Activated T-cell treated with anti-CD3 and anti-CD28 coated beads for 48 hours (primary cell): ENCODE measurements at regions not wholly inside any gene's neighbourhood (a gene's known extent, or its start where the extent isn't known, plus 50 kb on each side); places are given as distances from the start of the nearest gene placed in this dataset.

Experiments
- DNase-seq: peaks from one replicate; pipeline ENCODE4 v3.0.0-alpha.2; 2020; ENCODE audit warnings: low read depth

DNA sequence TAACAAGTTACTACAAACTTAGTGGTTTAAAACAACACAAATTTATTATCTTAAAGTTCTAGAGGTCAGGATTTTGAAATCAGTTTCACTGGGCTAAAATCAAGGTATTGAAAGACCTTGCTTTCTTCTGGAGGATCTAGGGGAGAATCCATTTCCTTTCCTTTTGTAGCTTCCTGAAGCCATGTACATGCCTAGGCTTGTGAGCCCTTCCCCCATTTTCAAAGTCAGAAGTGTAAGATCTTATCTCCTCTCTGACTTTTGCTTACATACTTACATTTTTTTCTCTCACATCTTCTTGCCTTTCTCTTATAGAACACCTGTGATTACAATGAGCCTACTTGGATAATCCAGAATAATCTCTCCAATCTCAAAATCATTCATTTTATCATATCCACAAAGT, 78.7 kb upstream of the MBOAT2 start:
- no peak for DNase-seq

GRCh38 chr2:9081750-9082149, 78.3 kb upstream of the MBOAT2 start:
- no peak for DNase-seq

DNA sequence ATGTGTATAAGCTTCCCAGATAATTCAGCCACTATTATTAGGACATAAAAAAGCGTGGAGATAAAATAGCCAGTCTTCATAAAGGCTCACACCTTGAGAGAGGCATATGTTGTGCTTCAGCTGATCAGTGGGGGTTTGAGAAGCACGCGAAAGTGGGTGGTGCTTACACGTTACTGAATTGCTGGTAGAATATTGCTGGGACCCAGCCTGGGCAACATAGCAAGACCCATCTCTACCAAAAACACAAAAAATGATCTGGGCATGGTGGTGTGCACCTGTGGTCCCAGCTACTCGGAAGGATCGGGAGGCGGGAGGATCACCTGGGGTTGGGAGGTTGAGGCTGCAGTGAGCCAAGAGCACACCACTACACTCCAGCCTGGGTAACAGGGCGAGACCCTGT, 74.9 kb upstream of the MBOAT2 start:
- DNase-seq, result no peak

DNA sequence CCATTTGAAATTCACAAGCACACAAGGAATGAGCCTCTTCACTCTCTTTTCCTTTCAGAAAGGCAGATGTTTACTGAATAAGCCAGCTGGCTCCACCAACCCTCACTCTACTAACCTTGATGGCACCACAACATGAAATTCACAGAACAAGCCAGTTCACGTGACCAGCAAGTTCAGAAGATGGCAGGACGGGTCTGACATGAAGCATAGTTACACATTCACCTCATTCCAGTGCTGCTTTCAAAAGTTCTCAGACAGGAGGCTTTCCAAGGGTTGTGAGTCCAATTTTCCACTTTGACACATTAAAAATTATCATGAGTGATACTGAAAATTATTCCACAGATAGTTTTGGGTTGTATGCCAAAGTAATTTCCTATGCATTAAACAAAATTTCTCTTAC, 74.2 kb upstream of the MBOAT2 start:
- DNase-seq, result no peak

GRCh38 chr2:9076755-9077154, 73.3 kb upstream of the MBOAT2 start:
- no peak for DNase-seq

GRCh38 chr2:9076210-9076609, 72.7 kb upstream of the MBOAT2 start:
- no peak for DNase-seq

DNA sequence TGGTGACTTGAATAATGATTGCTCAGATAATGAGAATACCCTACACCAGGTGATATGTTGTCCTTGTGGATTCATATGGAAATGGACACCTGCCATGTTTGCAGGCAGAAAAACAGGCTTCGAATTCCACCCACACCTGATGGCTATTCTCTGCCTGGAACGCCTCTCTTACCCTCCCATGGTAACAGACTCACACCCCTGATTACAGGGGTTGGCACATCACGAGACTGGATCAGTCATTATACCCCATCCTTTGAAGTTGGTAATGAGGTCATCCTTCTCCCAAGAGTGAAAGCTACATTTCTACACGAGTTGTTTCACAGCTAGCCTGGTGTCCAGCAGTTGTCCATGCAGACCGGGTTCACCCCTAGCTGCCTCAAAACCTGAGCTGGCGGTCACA, 71.4 kb upstream of the MBOAT2 start:
- DNase-seq, result no peak

DNA sequence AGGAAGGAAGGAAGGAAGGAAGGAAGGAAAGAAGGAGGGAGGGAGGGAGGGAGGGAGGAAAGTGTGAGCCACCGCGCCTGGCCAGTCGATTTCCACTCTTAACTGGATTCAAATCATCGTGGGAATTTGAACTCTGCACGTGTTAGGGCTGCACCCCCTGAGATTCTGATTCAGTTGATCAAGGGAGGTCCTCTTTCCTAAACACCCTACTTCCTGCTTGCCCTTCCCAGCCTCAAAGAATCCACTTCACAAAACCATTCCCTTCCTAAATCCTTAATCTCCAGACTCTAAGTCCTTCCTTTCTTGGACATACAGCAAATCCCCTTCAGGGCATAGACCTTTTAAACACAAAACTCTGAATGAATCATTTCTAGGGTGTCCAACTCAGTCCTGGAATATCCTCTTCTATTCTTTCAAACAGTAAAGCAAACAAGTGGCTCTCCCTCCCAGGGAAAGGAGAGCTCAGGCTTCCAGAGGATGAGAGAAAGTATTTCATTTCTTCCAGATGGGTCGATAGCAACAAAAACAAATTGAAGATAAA, 68.2 kb upstream of the MBOAT2 start:
- DNase-seq, result no peak

GRCh38 chr2:9071032-9071431, 67.5 kb upstream of the MBOAT2 start:
- peak; percentile 8 for DNase-seq

DNA sequence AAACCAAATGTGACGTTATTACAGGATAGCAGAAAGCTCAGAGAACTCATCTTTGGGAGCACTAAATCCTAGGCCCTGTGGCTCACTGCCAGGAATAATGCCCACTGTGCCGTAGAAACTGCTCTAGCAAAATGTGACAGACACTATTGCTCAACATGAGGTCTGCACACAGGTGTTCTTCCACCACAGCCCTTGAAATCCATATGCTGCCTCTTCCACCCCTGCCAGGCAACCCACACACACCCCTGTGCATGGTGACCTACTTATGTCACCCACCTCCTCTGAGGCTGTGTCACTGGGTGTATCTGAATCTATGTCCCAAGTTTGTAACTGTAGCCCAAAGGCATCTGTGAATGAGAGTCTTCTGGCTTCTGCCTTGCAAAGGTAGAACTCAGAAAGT, 66.1 kb upstream of the MBOAT2 start:
- no peak for DNase-seq

- no peak for DNase-seq
Observed at GRCh38 chr2:9065901-9066300, 62.4 kb upstream of the MBOAT2 start.

DNA sequence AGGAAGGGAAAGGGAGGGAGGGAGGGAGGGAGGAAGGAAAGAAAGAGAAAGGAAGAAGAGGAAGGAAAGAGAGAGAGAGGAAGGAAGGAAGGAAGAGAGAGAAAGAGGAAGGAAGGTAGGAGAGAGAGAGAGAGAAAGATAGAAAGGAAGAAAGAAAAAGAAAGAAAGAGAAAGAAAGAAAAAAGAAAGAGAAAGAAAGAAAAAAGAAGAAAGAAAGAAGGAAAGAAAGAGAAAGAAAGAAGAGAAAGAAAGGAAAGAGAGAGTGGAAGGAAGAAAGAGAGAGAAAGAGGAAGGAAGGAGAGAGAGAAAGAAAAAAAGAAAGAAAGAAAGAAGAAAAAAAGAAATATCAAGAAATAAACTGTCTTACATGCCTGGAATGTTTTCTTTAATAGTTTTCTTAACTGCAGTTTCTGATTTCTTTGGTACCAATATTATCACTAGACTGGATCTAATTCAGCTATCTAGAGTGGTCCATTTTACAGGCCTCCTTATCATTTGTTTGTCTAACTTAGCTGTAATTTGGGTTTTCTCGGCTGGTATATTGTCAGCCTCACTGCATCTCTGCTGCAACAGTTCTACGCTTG, 59.6 kb upstream of the MBOAT2 start:
- no peak for DNase-seq

DNA sequence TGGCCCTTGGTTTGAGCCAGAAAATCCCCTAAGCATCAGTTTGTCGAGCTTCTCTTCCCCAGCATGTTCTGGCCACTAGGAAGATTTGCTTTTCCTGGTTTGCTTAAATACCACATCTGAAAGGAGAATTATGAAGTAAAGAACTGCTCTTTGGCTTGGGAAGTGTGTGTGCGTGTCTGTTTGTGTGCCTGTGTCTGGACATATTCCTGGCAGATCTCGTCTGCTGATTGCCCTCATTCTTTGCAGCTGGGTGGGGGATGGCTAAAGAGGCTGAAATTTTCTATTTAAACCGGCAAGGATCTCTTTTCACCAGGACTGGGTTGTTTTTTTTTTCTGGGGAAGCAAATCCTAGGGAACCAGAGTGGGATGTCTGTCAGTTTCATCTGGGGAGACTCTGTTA, 57.3 kb upstream of the MBOAT2 start:
- DNase-seq, result no peak

- no peak for DNase-seq
Observed at GRCh38 chr2:9057939-9058761, 54.7 kb upstream of the MBOAT2 start.

- DNase-seq, result no peak
Observed at GRCh38 chr2:9055471-9055870, 52.0 kb upstream of the MBOAT2 start.

DNA sequence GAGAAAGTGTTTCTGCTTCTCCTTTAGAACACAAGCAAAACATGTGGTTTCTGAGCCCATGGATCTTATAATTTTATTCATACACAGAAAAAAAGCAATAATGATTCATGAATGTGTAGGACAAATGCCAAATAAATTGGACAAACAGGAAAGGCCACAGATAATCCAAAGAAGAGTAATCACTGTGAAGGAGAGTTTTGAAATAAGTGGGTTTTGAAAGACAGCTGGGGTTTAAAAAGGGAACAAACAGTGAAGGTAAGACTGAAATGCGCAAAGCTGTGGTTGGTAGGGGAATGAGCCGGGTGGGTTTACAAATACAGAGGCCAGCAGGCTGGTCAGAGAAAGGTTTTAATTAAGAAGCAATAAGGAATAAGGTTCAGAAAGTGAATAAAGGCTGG, 50.0 kb upstream of the MBOAT2 start:
- no peak for DNase-seq
